Neural crest cell (in vitro differentiated cells): ENCODE measurements at regions not wholly inside any gene's neighbourhood (a gene's known extent, or its start where the extent isn't known, plus 50 kb on each side); places are given as distances from the start of the nearest gene placed in this dataset.

Experiments used
- DNase-seq: peaks from one replicate; pipeline ENCODE4 v3.0.0; 2021; ENCODE audit warnings: low read depth, mixed read lengths, low spot score
- H3K27ac Mint-ChIP-seq: one replicate; pipeline ENCODE4 v1.8.0; 2021; ENCODE audit warnings: mild to moderate bottlenecking, mixed read lengths; ENCODE audit not compliant: unreplicated experiment
- H3K27me3 Mint-ChIP-seq: 2 replicates; pipeline ENCODE4 v1.8.0; 2021; ENCODE audit warnings: low read depth, mild to moderate bottlenecking, mixed read lengths
- H3K36me3 Mint-ChIP-seq: 2 replicates; pipeline ENCODE4 v1.8.0; 2021; ENCODE audit warnings: low read depth, mild to moderate bottlenecking, mixed read lengths
- H3K4me1 Mint-ChIP-seq: 2 replicates; pipeline ENCODE4 v1.8.0; 2021; ENCODE audit warnings: mixed read lengths
- H3K4me3 Mint-ChIP-seq: one replicate; pipeline ENCODE4 v1.8.0; 2021; ENCODE audit warnings: mild to moderate bottlenecking, mixed read lengths
- H3K9me3 Mint-ChIP-seq: 2 replicates; pipeline ENCODE4 v1.8.0; 2021; ENCODE audit warnings: mixed read lengths
- CTCF ChIP-seq: fragments of 200-600 bp; sonication (generic); conservative IDR thresholded peaks from 2 replicates; pipeline ENCODE4 v1.5.0; 2021; ENCODE audit warnings: antibody characterized with exemption, mild to moderate bottlenecking

GRCh38 chr15:86010891-86011290, 68.8 kb upstream of the AGBL1 start:
- DNase-seq, result no peak
- H3K27me3 Mint-ChIP-seq, result no peaks in the 10 kb centered on the region
- no peak overlapping the region for H3K4me3 Mint-ChIP-seq
- no peak for TF ChIP-seq CTCF
- no peaks in the 10 kb centered on the region for H3K4me1 Mint-ChIP-seq
- no peak overlapping the region for H3K27ac Mint-ChIP-seq
- H3K36me3 Mint-ChIP-seq, result no peaks in the 10 kb centered on the region
- no peaks in the 10 kb centered on the region for H3K9me3 Mint-ChIP-seq

- no peak overlapping the region for H3K27ac Mint-ChIP-seq
- no peaks in the 10 kb centered on the region for H3K36me3 Mint-ChIP-seq
- peaks cover under 1% of the 10 kb centered on the region for H3K4me1 Mint-ChIP-seq
- TF ChIP-seq CTCF, result no peak
- no peaks in the 10 kb centered on the region for H3K9me3 Mint-ChIP-seq
- no peaks in the 10 kb centered on the region for H3K27me3 Mint-ChIP-seq
- H3K4me3 Mint-ChIP-seq, result no peak overlapping the region
- no peak for DNase-seq
Measured at GRCh38 chr15:86014016-86014415, 65.7 kb upstream of the AGBL1 start.

- H3K27me3 Mint-ChIP-seq, result no peaks in the 10 kb centered on the region
- H3K4me3 Mint-ChIP-seq, result no peak overlapping the region
- H3K4me1 Mint-ChIP-seq, result peaks cover 5% of the 10 kb centered on the region
- no peaks in the 10 kb centered on the region for H3K36me3 Mint-ChIP-seq
- H3K9me3 Mint-ChIP-seq, result no peaks in the 10 kb centered on the region
- no peak for DNase-seq
- TF ChIP-seq CTCF, result no peak
- H3K27ac Mint-ChIP-seq, result no peak overlapping the region
Measured at GRCh38 chr15:86016750-86017149, 62.9 kb upstream of the AGBL1 start.

GRCh38 chr15:86018679-86019078, 61.0 kb upstream of the AGBL1 start:
- Mint-ChIP-seq H3K27ac (no peak overlapping the region), H3K4me3 (no peak overlapping the region), H3K27me3 (peaks cover 4% of the 10 kb centered on the region), H3K4me1 (peaks cover 5% of the 10 kb centered on the region), H3K9me3 (no peaks in the 10 kb centered on the region), H3K36me3 (no peaks in the 10 kb centered on the region)
- DNase-seq, result no peak
- TF ChIP-seq CTCF, result no peak

GRCh38 chr15:86021281-86022264, 58.1 kb upstream of the AGBL1 start:
- Mint-ChIP-seq H3K27me3 (peaks cover 4% of the 10 kb centered on the region), H3K36me3 (no peaks in the 10 kb centered on the region), H3K4me3 (no peak overlapping the region), H3K27ac (no peak overlapping the region), H3K4me1 (peaks cover 5% of the 10 kb centered on the region), H3K9me3 (no peaks in the 10 kb centered on the region)
- no peak for TF ChIP-seq CTCF
- no peak for DNase-seq
